Liver (tissue), 8 donors: ENCODE measurements at regions not wholly inside any gene's neighbourhood (a gene's known extent, or its start where the extent isn't known, plus 50 kb on each side); places are given as distances from the start of the nearest gene placed in this dataset.

Experiments used
- DNase-seq: peaks from one replicate; pipeline ENCODE4 v3.0.0-alpha.2; 2017; ENCODE audit warnings: low spot score
- H3K27ac ChIP-seq, 2 donors: one replicate each; pipeline ENCODE4 v1.7.0; 2013; ENCODE audit warnings: inconsistent platforms in 2 of 2, low read length in 2 of 2, control low read depth in 1 of 2, low read depth in 1 of 2, mild to moderate bottlenecking in 1 of 2
- H3K27me3 ChIP-seq, 4 donors: one replicate each; pipeline versions ENCODE4 v1.6.1 to v1.7.0; 2013; ENCODE audit warnings: low read length in 3 of 4, inconsistent platforms in 1 of 4, mild to moderate bottlenecking in 1 of 4, moderate library complexity in 1 of 4; ENCODE audit not compliant: control insufficient read depth in 4 of 4, insufficient read depth in 4 of 4
- H3K36me3 ChIP-seq, 4 donors: one replicate each; pipeline versions ENCODE4 v1.6.1 to v1.7.0; 2013; ENCODE audit warnings: low read length in 3 of 4, mild to moderate bottlenecking in 3 of 4, low read depth in 1 of 4, moderate library complexity in 1 of 4; ENCODE audit not compliant: control insufficient read depth in 4 of 4, insufficient read depth in 3 of 4
- H3K4me1 ChIP-seq, 4 donors: one replicate each; pipeline versions ENCODE4 v1.6.1 to v1.7.0; 2013; ENCODE audit warnings: low read length in 3 of 4, mild to moderate bottlenecking in 3 of 4, moderate library complexity in 1 of 4; ENCODE audit not compliant: control insufficient read depth in 4 of 4, insufficient read depth in 4 of 4
- H3K4me3 ChIP-seq, 3 donors: one replicate each; pipeline versions ENCODE4 v1.6.1 to v1.7.0; 2013; ENCODE audit warnings: low read length in 3 of 3, control low read depth in 1 of 3, low read depth in 1 of 3, mild to moderate bottlenecking in 1 of 3
- H3K9ac ChIP-seq, 2 donors: one replicate each; pipeline ENCODE4 v1.7.0; 2013; ENCODE audit warnings: low read length in 2 of 2, mild to moderate bottlenecking in 2 of 2, moderate library complexity in 2 of 2, control low read depth in 1 of 2, low read depth in 1 of 2
- H3K9me3 ChIP-seq, 4 donors: one replicate each; pipeline versions ENCODE4 v1.6.1 to v1.7.0; 2013; ENCODE audit warnings: low read length in 3 of 4; ENCODE audit not compliant: control insufficient read depth in 4 of 4
- ATF3 ChIP-seq: IDR thresholded peaks from 2 replicates; pipeline ENCODE4 v1.6.1; 2016; ENCODE audit warnings: antibody characterized with exemption
- CTCF ChIP-seq: fragments of 150-350 bp; IDR thresholded peaks from 2 replicates; pipeline ENCODE4 v1.5.1; 2017; ENCODE audit warnings: improper control_type of control experiment, low read depth, low read length; ENCODE audit not compliant: missing input control
- EGR1 ChIP-seq, 2 donors: IDR thresholded peaks; 2 replicates each; pipeline ENCODE4 v1.6.1; 2016 to 2018; ENCODE audit warnings: antibody characterized with exemption in 2 of 2, low read depth in 2 of 2
- FOXA1 ChIP-seq: IDR thresholded peaks from 2 replicates; pipeline ENCODE4 v1.6.1; 2016; ENCODE audit warnings: antibody characterized with exemption
- FOXA2 ChIP-seq: IDR thresholded peaks from 2 replicates; pipeline ENCODE4 v1.6.1; 2016; ENCODE audit warnings: antibody characterized with exemption
- GABPA ChIP-seq, 2 donors: IDR thresholded peaks in 1 of 2; conservative IDR thresholded peaks in 1 of 2; 2 replicates each; pipeline ENCODE4 v1.6.1; 2016; ENCODE audit warnings: antibody characterized with exemption in 2 of 2, mild to moderate bottlenecking in 1 of 2, moderate library complexity in 1 of 2
- HNF4A ChIP-seq, 2 donors: conservative IDR thresholded peaks; 2 replicates each; pipeline ENCODE4 v1.6.1; 2016; ENCODE audit warnings: antibody characterized with exemption in 2 of 2, mild to moderate bottlenecking in 2 of 2
- HNF4G ChIP-seq: IDR thresholded peaks from 2 replicates; pipeline ENCODE4 v1.6.1; 2016; ENCODE audit warnings: antibody characterized with exemption
- JUND ChIP-seq, 2 donors: IDR thresholded peaks; 2 replicates each; pipeline ENCODE4 v1.6.1; 2016; ENCODE audit warnings: antibody characterized with exemption in 2 of 2
- MAX ChIP-seq: IDR thresholded peaks from 2 replicates; pipeline ENCODE4 v1.6.1; 2016; ENCODE audit warnings: antibody characterized with exemption
- NR2F2 ChIP-seq: IDR thresholded peaks from 2 replicates; pipeline ENCODE4 v1.6.1; 2016; ENCODE audit warnings: antibody characterized with exemption
- RAD21 ChIP-seq, 2 donors: IDR thresholded peaks; 2 replicates each; pipeline ENCODE4 v1.6.1; 2016; ENCODE audit warnings: antibody characterized with exemption in 2 of 2, mild to moderate bottlenecking in 2 of 2
- REST ChIP-seq: IDR thresholded peaks from 2 replicates; pipeline ENCODE4 v1.6.1; 2016; ENCODE audit warnings: antibody characterized with exemption, mild to moderate bottlenecking
- RXRA ChIP-seq, 2 donors: IDR thresholded peaks; 2 replicates each; pipeline ENCODE4 v1.6.1; 2017 to 2018; ENCODE audit warnings: antibody characterized with exemption in 2 of 2, mild to moderate bottlenecking in 1 of 2
- SP1 ChIP-seq: IDR thresholded peaks from 2 replicates; pipeline ENCODE4 v1.6.1; 2018; ENCODE audit warnings: antibody characterized with exemption, mild to moderate bottlenecking
- TAF1 ChIP-seq: conservative IDR thresholded peaks from 2 replicates; pipeline ENCODE4 v1.6.1; 2016; ENCODE audit warnings: antibody characterized with exemption, mild to moderate bottlenecking
- YY1 ChIP-seq: IDR thresholded peaks from 2 replicates; pipeline ENCODE4 v1.6.1; 2016; ENCODE audit warnings: antibody characterized with exemption, mild to moderate bottlenecking
- ZBTB33 ChIP-seq: IDR thresholded peaks from 2 replicates; pipeline ENCODE4 v1.6.1; 2016; ENCODE audit warnings: antibody characterized with exemption
- WGBS: extraction: QIAGEN DNeasy Blood & Tissue Kit; methylation state at CpG from one replicate; pipeline ENCODE4 v1.1.7; 2013; 5-methylcytosine and 5-hydroxymethylcytosine counted together
- donor health status: healthy.
- donor health status: healthy.
- donor health status: healthy.
- donor health status: healthy.
- donor health status: healthy.

GRCh38 chr9:81823672-81824554 is 104.3 kb upstream of the SPATA31D4 start:
- Histone ChIP-seq H3K36me3 (no peaks in the 10 kb centered on the region), H3K9me3 (no peaks in the 10 kb centered on the region), H3K9ac (no peak overlapping the region), H3K4me3 (peak overlapping the region in 2 of 3 donors; percentile 27 to 36), H3K4me1 (peaks cover 3 to 23% (median 16%) of the 10 kb centered on the region in 4 donors), H3K27ac (no peak overlapping the region), H3K27me3 (no peaks in the 10 kb centered on the region)
- 52% methylated on average over 11 of the region's 11 CpGs for WGBS
- DNase-seq: no peak
- TF ChIP-seq RXRA (IDR thresholded peaks at IDR 0.05): peak in 1 of 2 donors; percentile 61
- TF ChIP-seq ZBTB33: no peak
- peak; percentile 59 for TF ChIP-seq HNF4G
- TF ChIP-seq EGR1 (IDR thresholded peaks at IDR 0.05; ENCODE audit: low read depth in 2 of 2): no peak
- no peak for TF ChIP-seq FOXA1
- TF ChIP-seq NR2F2: no peak
- no peak for TF ChIP-seq ATF3
- peak; percentile 16 for TF ChIP-seq MAX
- TF ChIP-seq HNF4A (conservative IDR thresholded peaks at IDR 0.05): peak; percentile 81 to 85
- peak; percentile 31 for TF ChIP-seq YY1
- no peak for TF ChIP-seq CTCF
- TF ChIP-seq REST: no peak
- TF ChIP-seq JUND (IDR thresholded peaks at IDR 0.05): no peak
- TF ChIP-seq TAF1: no peak
- TF ChIP-seq SP1: peak; percentile 53
- TF ChIP-seq GABPA (IDR thresholded peaks at IDR 0.05 in 1 of 2, conservative IDR thresholded peaks at IDR 0.05 in 1 of 2): no peak
- no peak for TF ChIP-seq FOXA2
- TF ChIP-seq RAD21 (IDR thresholded peaks at IDR 0.05): peak; percentile 20 to 51
